Stimulated activated CD4-positive, alpha-beta T cell treated with anti-CD3 and anti-CD28 coated beads, Interleukin-15, amount 100 ng/mL, for 1 hour (primary cell): ENCODE measurements at regions not wholly inside any gene's neighbourhood (a gene's known extent, or its start where the extent isn't known, plus 50 kb on each side); places are given as distances from the start of the nearest gene placed in this dataset.
"Not testable (repeated sequence)": the region's sequence is repeated elsewhere in the genome, so short reads cannot be mapped to it uniquely, and the experiment has no call there.

Source experiments
- DNase-seq, 2 donors: peaks; one replicate each; pipeline ENCODE4 v3.0.0-alpha.2; 2020; ENCODE audit warnings: low read depth in 1 of 2, low spot score in 1 of 2

DNA sequence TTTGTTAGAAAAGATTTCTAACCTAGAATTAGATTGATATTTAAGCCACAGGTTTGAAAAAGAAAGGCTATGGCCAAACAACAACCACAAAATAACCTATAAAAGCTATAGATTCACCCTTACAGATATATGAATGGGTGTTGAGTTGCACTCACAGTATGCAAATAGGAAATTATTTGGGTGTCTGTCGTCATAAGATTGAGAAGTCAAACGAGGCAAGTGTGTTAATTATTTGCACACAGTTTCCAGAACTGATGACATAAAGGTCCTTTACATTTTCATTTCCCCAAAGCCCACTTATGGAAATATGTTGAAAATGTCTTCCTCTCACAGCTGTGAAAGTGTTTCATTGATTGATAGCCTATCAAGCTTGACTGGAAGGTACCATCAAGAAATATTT, 101.2 kb upstream of the CXCL13 start:
- DNase-seq: no peak

- no peak for DNase-seq
Measured at GRCh38 chr4:77505275-77505957, 100.2 kb upstream of the CXCL13 start.

DNA sequence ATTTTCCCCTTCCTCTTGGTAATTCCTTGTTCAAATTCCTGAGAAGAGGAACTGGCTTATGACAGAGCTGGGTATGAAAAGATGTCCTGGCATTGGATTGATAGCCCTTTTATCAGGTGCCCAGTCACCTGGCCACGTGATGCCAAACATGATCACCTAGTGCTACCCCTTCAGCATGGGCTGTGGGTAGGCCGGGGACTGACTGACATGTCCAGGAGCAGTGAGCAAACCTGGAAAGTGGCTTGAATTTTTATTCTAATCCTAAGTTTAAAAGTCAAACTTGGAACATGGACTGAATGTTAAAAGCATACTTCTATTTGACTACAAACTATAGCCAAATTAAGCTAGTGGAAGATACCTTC, 99.7 kb upstream of the CXCL13 start:
- DNase-seq: no peak

GRCh38 chr4:77510367-77510766, 95.3 kb upstream of the CXCL13 start:
- DNase-seq: no peak

- DNase-seq: no peak
Measured at GRCh38 chr4:77525538-77525937, 80.1 kb upstream of the CXCL13 start.

- DNase-seq: not testable (repeated sequence)
Measured at GRCh38 chr4:77527900-77528299, 77.7 kb upstream of the CXCL13 start.

GRCh38 chr4:77538144-77538543, 67.5 kb upstream of the CXCL13 start:
- no peak for DNase-seq

- no peak for DNase-seq
Measured at GRCh38 chr4:77538574-77539157, 67.0 kb upstream of the CXCL13 start.
